ENCODE measurements at regions not wholly inside any gene's neighbourhood (a gene's known extent, or its start where the extent isn't known, plus 50 kb on each side); places are given as distances from the start of the nearest gene placed in this dataset.

- Histone ChIP-seq H3K36me3 (ENCODE audit: control insufficient read depth, insufficient read depth, low read length) (no peaks in the 10 kb centered on the region), H3K27me3 (ENCODE audit: control insufficient read depth, insufficient read depth, low read length) (no peaks in the 10 kb centered on the region), H3K4me3 (ENCODE audit: low read depth, low read length) (no peak overlapping the region)
- ChIA-PET POLR2A (no interaction called here), CTCF (no interaction called here)
- no peak for TF ChIP-seq CTCF (IDR thresholded peaks at IDR 0.05; ENCODE audit: insufficient read depth, low read depth, low read length)
- no peak for DNase-seq (ENCODE audit: low read depth)
Observed at GRCh38 chr21:22444990-22445389, 1446.8 kb downstream of the NCAM2 start.

DNA sequence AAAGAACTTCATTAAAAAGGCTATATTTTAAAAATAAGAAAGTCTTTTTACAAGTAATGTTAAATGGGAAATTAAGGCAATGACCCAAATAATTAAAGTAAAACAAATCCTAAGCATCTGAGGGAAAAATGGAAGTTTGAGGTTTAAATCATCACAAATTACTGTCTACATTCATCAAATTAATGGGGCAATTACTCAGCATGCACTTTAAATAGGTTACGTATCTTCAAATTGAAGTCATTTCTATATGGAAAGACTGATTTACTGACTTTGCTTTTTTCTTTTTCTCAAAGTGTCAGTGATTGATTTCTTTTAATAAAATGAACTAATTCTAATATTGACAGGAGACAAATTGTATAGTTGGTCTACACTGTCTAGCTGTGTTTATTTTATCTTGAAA is 1452.3 kb downstream of the NCAM2 start:
- TF ChIP-seq CTCF (IDR thresholded peaks at IDR 0.05; ENCODE audit: insufficient read depth, low read depth, low read length), result no peak
- POLR2A ChIA-PET, result no interaction called here
- Histone ChIP-seq H3K4me3 (ENCODE audit: low read depth, low read length) (no peak overlapping the region), H3K36me3 (ENCODE audit: control insufficient read depth, insufficient read depth, low read length) (no peaks in the 10 kb centered on the region), H3K27me3 (ENCODE audit: control insufficient read depth, insufficient read depth, low read length) (no peaks in the 10 kb centered on the region)
- CTCF ChIA-PET, result no interaction called here
- DNase-seq (ENCODE audit: low read depth), result no peak

DNA sequence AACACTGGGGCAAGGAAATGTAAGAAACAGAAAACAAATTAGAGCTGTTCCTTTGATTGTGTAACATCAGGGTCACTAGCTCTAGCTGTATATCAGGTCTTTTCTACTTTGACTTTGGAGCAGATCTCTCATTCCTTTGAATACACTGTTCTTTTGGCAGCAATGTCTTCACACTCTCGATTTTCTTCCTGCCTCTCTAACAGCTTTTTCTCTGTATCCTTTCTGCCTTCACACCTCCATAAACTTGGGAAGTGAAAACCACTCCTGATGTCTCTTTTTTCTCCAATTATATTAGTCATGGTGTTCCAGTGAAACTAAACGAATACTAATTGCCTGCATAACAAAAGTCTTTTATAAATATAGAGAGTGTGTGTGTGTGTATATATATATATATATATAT is 1458.0 kb downstream of the NCAM2 start:
- DNase-seq (ENCODE audit: low read depth), result no peak
- Histone ChIP-seq H3K27me3 (ENCODE audit: control insufficient read depth, insufficient read depth, low read length) (no peaks in the 10 kb centered on the region), H3K4me3 (ENCODE audit: low read depth, low read length) (no peak overlapping the region), H3K36me3 (ENCODE audit: control insufficient read depth, insufficient read depth, low read length) (no peaks in the 10 kb centered on the region)
- POLR2A ChIA-PET, result no interaction called here
- CTCF ChIA-PET, result no interaction called here
- no peak for TF ChIP-seq CTCF (IDR thresholded peaks at IDR 0.05; ENCODE audit: insufficient read depth, low read depth, low read length)

GRCh38 chr21:22468893-22469292 is 1470.7 kb downstream of the NCAM2 start:
- ChIA-PET POLR2A (no interaction called here), CTCF (no interaction called here)
- DNase-seq (ENCODE audit: low read depth), result no peak
- H3K4me3 ChIP-seq (ENCODE audit: low read depth, low read length), result no peak overlapping the region
- no peaks in the 10 kb centered on the region for H3K27me3 ChIP-seq (ENCODE audit: control insufficient read depth, insufficient read depth, low read length)
- TF ChIP-seq CTCF (IDR thresholded peaks at IDR 0.05; ENCODE audit: insufficient read depth, low read depth, low read length), result no peak
- H3K36me3 ChIP-seq (ENCODE audit: control insufficient read depth, insufficient read depth, low read length), result no peaks in the 10 kb centered on the region

DNA sequence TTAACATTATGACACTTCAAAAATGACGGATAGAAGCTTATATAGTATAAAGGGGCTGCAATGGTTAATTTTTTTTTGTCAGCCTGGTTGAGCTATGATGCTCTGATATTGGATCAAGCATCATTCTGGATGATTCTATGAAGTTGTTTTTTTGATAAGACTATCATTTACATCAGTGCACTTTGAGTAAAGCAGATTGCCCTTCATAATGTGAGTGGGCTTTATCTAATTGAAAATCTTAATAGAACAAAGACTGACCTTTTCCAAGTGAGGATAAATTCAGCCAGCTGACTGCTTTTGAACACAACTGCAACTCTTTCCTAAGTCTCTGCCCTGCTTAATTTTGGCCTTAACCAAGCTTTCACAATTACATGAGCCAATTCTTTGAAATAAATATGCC is 1476.2 kb downstream of the NCAM2 start:
- Histone ChIP-seq H3K36me3 (ENCODE audit: control insufficient read depth, insufficient read depth, low read length) (no peaks in the 10 kb centered on the region), H3K4me3 (ENCODE audit: low read depth, low read length) (no peak overlapping the region), H3K27me3 (ENCODE audit: control insufficient read depth, insufficient read depth, low read length) (no peaks in the 10 kb centered on the region)
- no peak for TF ChIP-seq CTCF (IDR thresholded peaks at IDR 0.05; ENCODE audit: insufficient read depth, low read depth, low read length)
- POLR2A ChIA-PET, result no interaction called here
- no peak for DNase-seq (ENCODE audit: low read depth)
- CTCF ChIA-PET, result no interaction called here
